ENCODE measurements at regions not wholly inside any gene's neighbourhood (a gene's known extent, or its start where the extent isn't known, plus 50 kb on each side); places are given as distances from the start of the nearest gene placed in this dataset.

- Histone ChIP-seq H3K27me3 (replicated peaks; ENCODE audit: insufficient read depth, low read depth, low read length, poor library complexity) (no peaks in the 10 kb centered on the region), H3K27ac (ENCODE audit: low read depth, low read length, poor library complexity, severe bottlenecking) (no peak overlapping the region), H3K4me1 (ENCODE audit: insufficient read depth, low read length, poor library complexity, severe bottlenecking) (no peaks in the 10 kb centered on the region), H3K36me3 (ENCODE audit: insufficient read depth, low read length, poor library complexity, severe bottlenecking) (no peaks in the 10 kb centered on the region), H3K9me3 (ENCODE audit: low read depth, low read length, poor library complexity, severe bottlenecking) (no peaks in the 10 kb centered on the region), H3K4me3 (ENCODE audit: low read depth, low read length, poor library complexity, severe bottlenecking) (no peak overlapping the region)
- DNase-seq (ENCODE audit: low spot score) = no peak
- ChIA-PET CTCF (no interaction called here), POLR2A (ENCODE audit: low non-redundant PET) (no interaction called here)
- no peak for TF ChIP-seq EZH2 (IDR thresholded peaks at IDR 0.05; ENCODE audit: borderline replicate concordance, low read depth, low read length, poor library complexity, severe bottlenecking)
- TF ChIP-seq CTCF (conservative IDR thresholded peaks at IDR 0.05; ENCODE audit: low read depth, low read length) = no peak
- intact Hi-C loops (cut with micrococcal nuclease; ENCODE audit: unreplicated experiment) = loop anchor here (10.0 kb wide), 3 partner anchors 327 to 717 kb away; partner anchors contain the start of gene TBL1XR1
- BruUV-seq (replicated peaks) = no TSS peak
These were observed 574.5 kb upstream of the TBL1XR1 start for GRCh38 chr3:177771780-177772179.

- H3K27me3 ChIP-seq (replicated peaks; ENCODE audit: insufficient read depth, low read depth, low read length, poor library complexity) = no peaks in the 10 kb centered on the region
- ChIA-PET POLR2A (ENCODE audit: low non-redundant PET) (no interaction called here), CTCF (no interaction called here)
- H3K36me3 ChIP-seq (ENCODE audit: insufficient read depth, low read length, poor library complexity, severe bottlenecking) = no peaks in the 10 kb centered on the region
- no peaks in the 10 kb centered on the region for H3K9me3 ChIP-seq (ENCODE audit: low read depth, low read length, poor library complexity, severe bottlenecking)
- intact Hi-C loops (cut with micrococcal nuclease; ENCODE audit: unreplicated experiment) = loop anchor here (10.0 kb wide), 3 partner anchors 328 to 718 kb away; partner anchors contain the start of gene TBL1XR1
- no peak for DNase-seq (ENCODE audit: low spot score)
- TF ChIP-seq CTCF (conservative IDR thresholded peaks at IDR 0.05; ENCODE audit: low read depth, low read length) = no peak
- TF ChIP-seq EZH2 (IDR thresholded peaks at IDR 0.05; ENCODE audit: borderline replicate concordance, low read depth, low read length, poor library complexity, severe bottlenecking) = no peak
- no peak overlapping the region for H3K4me3 ChIP-seq (ENCODE audit: low read depth, low read length, poor library complexity, severe bottlenecking)
- H3K27ac ChIP-seq (ENCODE audit: low read depth, low read length, poor library complexity, severe bottlenecking) = no peak overlapping the region
- no TSS peak for BruUV-seq (replicated peaks)
- H3K4me1 ChIP-seq (ENCODE audit: insufficient read depth, low read length, poor library complexity, severe bottlenecking) = peaks cover 3% of the 10 kb centered on the region
These were observed 575.8 kb upstream of the TBL1XR1 start for GRCh38 chr3:177772908-177773557.

GRCh38 chr3:177773717-177774116, 576.4 kb upstream of the TBL1XR1 start:
- CTCF ChIA-PET = no interaction called here
- DNase-seq (ENCODE audit: low spot score) = no peak
- no TSS peak for BruUV-seq (replicated peaks)
- intact Hi-C loops (cut with micrococcal nuclease; ENCODE audit: unreplicated experiment) = loop anchor here (10.0 kb wide), 3 partner anchors 329 to 719 kb away; partner anchors contain the start of gene TBL1XR1
- peaks cover 8% of the 10 kb centered on the region for H3K4me1 ChIP-seq (ENCODE audit: insufficient read depth, low read length, poor library complexity, severe bottlenecking)
- H3K4me3 ChIP-seq (ENCODE audit: low read depth, low read length, poor library complexity, severe bottlenecking) = no peak overlapping the region
- H3K27ac ChIP-seq (ENCODE audit: low read depth, low read length, poor library complexity, severe bottlenecking) = no peak overlapping the region
- TF ChIP-seq CTCF (conservative IDR thresholded peaks at IDR 0.05; ENCODE audit: low read depth, low read length) = no peak
- no peak for TF ChIP-seq EZH2 (IDR thresholded peaks at IDR 0.05; ENCODE audit: borderline replicate concordance, low read depth, low read length, poor library complexity, severe bottlenecking)
- POLR2A ChIA-PET (ENCODE audit: low non-redundant PET) = no interaction called here
- H3K36me3 ChIP-seq (ENCODE audit: insufficient read depth, low read length, poor library complexity, severe bottlenecking) = no peaks in the 10 kb centered on the region
- no peaks in the 10 kb centered on the region for H3K9me3 ChIP-seq (ENCODE audit: low read depth, low read length, poor library complexity, severe bottlenecking)
- H3K27me3 ChIP-seq (replicated peaks; ENCODE audit: insufficient read depth, low read depth, low read length, poor library complexity) = no peaks in the 10 kb centered on the region

Data from A673 (cell line).